NCI-H69 (cell line): ENCODE measurements at regions not wholly inside any gene's neighbourhood (a gene's known extent, or its start where the extent isn't known, plus 50 kb on each side); places are given as distances from the start of the nearest gene placed in this dataset.

Experiments
- DNase-seq: peaks from one replicate; lab custom pipeline; 2025; lab: John Stamatoyannopoulos, UW

- no peak for DNase-seq
Observed at GRCh38 chr13:79081942-79082341, 324.1 kb downstream of the RBM26 start.

GRCh38 chr13:79079351-79079839 lies 326.7 kb downstream of the RBM26 start:
- no peak for DNase-seq

GRCh38 chr13:79075703-79076102 lies 330.4 kb downstream of the RBM26 start:
- DNase-seq, result no peak

- no peak for DNase-seq
Observed at GRCh38 chr13:79070343-79070974, 335.6 kb downstream of the RBM26 start.

- DNase-seq, result no peak
Observed at GRCh38 chr13:79062291-79062690, 343.8 kb downstream of the RBM26 start.

- DNase-seq, result peak; percentile 24
Observed at GRCh38 chr13:79060216-79060615, 345.8 kb downstream of the RBM26 start.

- no peak for DNase-seq
Observed at GRCh38 chr13:79056706-79057105, 349.3 kb downstream of the RBM26 start.

GRCh38 chr13:79051472-79051871 lies 354.6 kb downstream of the RBM26 start:
- no peak for DNase-seq

- DNase-seq, result no peak
Observed at GRCh38 chr13:79044415-79044814, 361.6 kb downstream of the RBM26 start.

GRCh38 chr13:79043208-79043607 lies 362.8 kb downstream of the RBM26 start:
- DNase-seq, result no peak

GRCh38 chr13:79037197-79037596 lies 368.9 kb downstream of the RBM26 start:
- no peak for DNase-seq

GRCh38 chr13:79034341-79034740 lies 371.7 kb downstream of the RBM26 start:
- DNase-seq, result peak; percentile 53

- DNase-seq, result no peak
Observed at GRCh38 chr13:79030513-79030912, 371.6 kb upstream of the OBI1 start.

- DNase-seq, result no peak
Observed at GRCh38 chr13:79018166-79018565, 359.2 kb upstream of the OBI1 start.

- DNase-seq, result no peak
Observed at GRCh38 chr13:79011179-79011578, 352.2 kb upstream of the OBI1 start.

GRCh38 chr13:79003989-79004898 lies 345.3 kb upstream of the OBI1 start:
- no peak for DNase-seq

- no peak for DNase-seq
Observed at GRCh38 chr13:78999494-78999893, 340.5 kb upstream of the OBI1 start.

GRCh38 chr13:78998630-78999315 lies 339.8 kb upstream of the OBI1 start:
- DNase-seq, result no peak

- DNase-seq, result no peak
Observed at GRCh38 chr13:78997902-78998629, 339.1 kb upstream of the OBI1 start.

- DNase-seq, result peak; percentile 27
Observed at GRCh38 chr13:78993792-78994191, 334.8 kb upstream of the OBI1 start.

GRCh38 chr13:78981913-78982312 lies 323.0 kb upstream of the OBI1 start:
- DNase-seq, result no peak

- no peak for DNase-seq
Observed at GRCh38 chr13:78979349-78979748, 320.4 kb upstream of the OBI1 start.
